Thoracic aorta (tissue), 2 donors: ENCODE measurements at regions not wholly inside any gene's neighbourhood (a gene's known extent, or its start where the extent isn't known, plus 50 kb on each side); places are given as distances from the start of the nearest gene placed in this dataset.

Experiments used
- ATAC-seq: fragments of 150-250 bp; one replicate; pipeline ENCODE4 v1.8.0; 2017; ENCODE audit warnings: low read depth; ENCODE audit not compliant: insufficient number of reproducible peaks, low FRiP score
- DNase-seq: peaks from one replicate; pipeline ENCODE4 v3.0.0-alpha.2; 2020; ENCODE audit warnings: low spot score
- H3K27ac ChIP-seq, 2 donors: fragments of 200-600 bp; sonication (generic); 1 replicate in 1 of 2; 2 replicates in 1 of 2; pipeline ENCODE4 v1.5.1; 2016; ENCODE audit warnings: mild to moderate bottlenecking in 2 of 2, moderate library complexity in 2 of 2
- H3K27me3 ChIP-seq: fragments of 200-600 bp; sonication (generic); replicated peaks from 2 replicates; pipeline ENCODE4 v1.6.0; 2016; ENCODE audit warnings: mild to moderate bottlenecking; ENCODE audit not compliant: insufficient read depth
- H3K36me3 ChIP-seq: fragments of 200-600 bp; sonication (generic); one replicate; pipeline ENCODE4 v1.5.1; 2016
- H3K4me1 ChIP-seq, 2 donors: fragments of 200-600 bp; sonication (generic); 1 replicate in 1 of 2; 2 replicates in 1 of 2; pipeline versions ENCODE4 v1.5.1 to v1.6.0; 2016; ENCODE audit warnings: low read depth in 2 of 2, mild to moderate bottlenecking in 1 of 2; ENCODE audit not compliant: control insufficient read depth in 1 of 2
- H3K4me3 ChIP-seq: fragments of 200-600 bp; sonication (generic); 2 replicates; pipeline ENCODE4 v1.5.1; 2016; ENCODE audit warnings: mild to moderate bottlenecking
- H3K9me3 ChIP-seq: fragments of 200-600 bp; sonication (generic); 2 replicates; pipeline ENCODE4 v1.5.1; 2016
- TF ChIP-seq, protein P1 (sequence below): fragments of 200-600 bp; sonication (generic); IDR thresholded peaks from one replicate; pipeline ENCODE4 v1.5.1; 2019; ENCODE audit warnings: antibody characterized with exemption

DNA sequence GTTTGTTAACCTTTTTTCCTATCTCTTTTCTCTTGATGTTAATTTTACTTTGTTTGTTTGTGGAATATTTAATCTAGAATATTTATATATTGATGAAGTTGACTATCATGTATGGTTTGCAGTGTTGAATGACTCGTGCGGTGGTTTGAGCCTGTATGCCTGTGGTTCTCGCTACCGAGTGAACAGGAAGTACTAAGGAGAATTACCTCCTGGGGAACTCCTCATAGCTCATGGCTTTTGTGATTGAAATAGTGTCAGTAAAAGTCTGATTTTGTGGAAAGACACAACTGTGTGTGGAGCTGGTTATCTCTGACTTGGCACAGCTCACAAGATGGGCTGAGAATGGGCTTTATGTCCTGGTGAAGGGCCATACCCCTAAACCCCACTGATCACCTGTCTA, 498.6 kb downstream of the GLRX3 start:
- Histone ChIP-seq H3K27me3 (no peaks in the 10 kb centered on the region), H3K27ac (no peak overlapping the region), H3K4me3 (no peak overlapping the region), H3K36me3 (no peaks in the 10 kb centered on the region), H3K4me1 (no peaks in the 10 kb centered on the region), H3K9me3 (no peaks in the 10 kb centered on the region)
- ATAC-seq (no peak), DNase-seq (no peak)
- TF ChIP-seq, protein P1, sequence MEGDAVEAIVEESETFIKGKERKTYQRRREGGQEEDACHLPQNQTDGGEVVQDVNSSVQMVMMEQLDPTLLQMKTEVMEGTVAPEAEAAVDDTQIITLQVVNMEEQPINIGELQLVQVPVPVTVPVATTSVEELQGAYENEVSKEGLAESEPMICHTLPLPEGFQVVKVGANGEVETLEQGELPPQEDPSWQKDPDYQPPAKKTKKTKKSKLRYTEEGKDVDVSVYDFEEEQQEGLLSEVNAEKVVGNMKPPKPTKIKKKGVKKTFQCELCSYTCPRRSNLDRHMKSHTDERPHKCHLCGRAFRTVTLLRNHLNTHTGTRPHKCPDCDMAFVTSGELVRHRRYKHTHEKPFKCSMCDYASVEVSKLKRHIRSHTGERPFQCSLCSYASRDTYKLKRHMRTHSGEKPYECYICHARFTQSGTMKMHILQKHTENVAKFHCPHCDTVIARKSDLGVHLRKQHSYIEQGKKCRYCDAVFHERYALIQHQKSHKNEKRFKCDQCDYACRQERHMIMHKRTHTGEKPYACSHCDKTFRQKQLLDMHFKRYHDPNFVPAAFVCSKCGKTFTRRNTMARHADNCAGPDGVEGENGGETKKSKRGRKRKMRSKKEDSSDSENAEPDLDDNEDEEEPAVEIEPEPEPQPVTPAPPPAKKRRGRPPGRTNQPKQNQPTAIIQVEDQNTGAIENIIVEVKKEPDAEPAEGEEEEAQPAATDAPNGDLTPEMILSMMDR: no peak

DNA sequence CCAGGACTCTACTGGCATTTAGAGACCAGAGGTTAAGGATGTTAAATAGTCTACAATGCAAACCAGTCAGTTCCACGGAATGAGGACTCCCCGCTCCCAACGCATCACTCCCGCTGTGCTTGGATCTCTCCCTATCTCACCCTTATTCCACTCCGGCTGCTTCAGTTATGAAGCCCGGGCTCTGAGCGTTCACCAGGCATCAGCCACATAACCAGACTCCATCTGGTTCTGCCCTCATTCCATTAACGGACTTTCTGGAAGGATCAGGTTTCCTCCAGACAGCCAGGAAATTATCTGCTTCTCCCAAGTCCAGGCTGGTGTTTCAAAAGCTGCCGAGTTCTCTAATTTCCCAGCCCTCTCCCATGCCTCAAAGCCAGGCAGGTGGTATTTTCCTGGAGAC, 499.3 kb downstream of the GLRX3 start:
- Histone ChIP-seq H3K27me3 (no peaks in the 10 kb centered on the region), H3K27ac (no peak overlapping the region), H3K36me3 (no peaks in the 10 kb centered on the region), H3K4me1 (no peaks in the 10 kb centered on the region), H3K9me3 (no peaks in the 10 kb centered on the region), H3K4me3 (no peak overlapping the region)
- TF ChIP-seq, protein P1: no peak
- DNase-seq: no peak
- ATAC-seq: no peak

DNA sequence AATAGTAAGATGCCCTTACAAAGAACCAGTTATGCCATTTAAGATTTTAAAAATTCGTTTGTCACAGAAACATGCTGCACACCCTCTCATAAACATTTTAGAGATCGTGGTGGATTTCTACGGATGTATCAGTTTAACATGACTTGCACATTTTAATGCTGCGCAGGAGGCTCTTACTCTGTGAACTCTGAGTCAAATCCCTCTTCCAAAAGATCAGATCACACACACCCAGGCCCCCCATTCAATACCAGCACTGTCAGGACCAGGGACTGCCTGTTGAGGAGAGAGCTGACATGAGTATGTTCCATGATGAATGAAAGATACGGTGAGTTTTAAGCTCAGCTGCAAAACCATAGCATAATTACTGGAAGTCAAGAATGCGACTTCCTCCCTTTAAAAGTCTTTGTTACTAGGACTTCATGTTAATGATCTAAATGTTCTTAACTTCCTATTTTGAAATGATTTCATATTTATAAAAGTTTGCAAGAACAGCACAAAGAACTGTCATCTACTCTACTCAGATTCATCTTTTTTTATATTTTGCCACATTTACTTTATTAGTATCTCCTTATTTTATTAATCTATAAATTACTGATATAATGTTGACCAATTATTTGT, 500.2 kb downstream of the GLRX3 start:
- TF ChIP-seq, protein P1: no peak
- Histone ChIP-seq H3K27ac (no peak overlapping the region), H3K9me3 (no peaks in the 10 kb centered on the region), H3K36me3 (no peaks in the 10 kb centered on the region), H3K4me1 (no peaks in the 10 kb centered on the region), H3K27me3 (no peaks in the 10 kb centered on the region), H3K4me3 (no peak overlapping the region)
- no peak for DNase-seq
- no peak for ATAC-seq

DNA sequence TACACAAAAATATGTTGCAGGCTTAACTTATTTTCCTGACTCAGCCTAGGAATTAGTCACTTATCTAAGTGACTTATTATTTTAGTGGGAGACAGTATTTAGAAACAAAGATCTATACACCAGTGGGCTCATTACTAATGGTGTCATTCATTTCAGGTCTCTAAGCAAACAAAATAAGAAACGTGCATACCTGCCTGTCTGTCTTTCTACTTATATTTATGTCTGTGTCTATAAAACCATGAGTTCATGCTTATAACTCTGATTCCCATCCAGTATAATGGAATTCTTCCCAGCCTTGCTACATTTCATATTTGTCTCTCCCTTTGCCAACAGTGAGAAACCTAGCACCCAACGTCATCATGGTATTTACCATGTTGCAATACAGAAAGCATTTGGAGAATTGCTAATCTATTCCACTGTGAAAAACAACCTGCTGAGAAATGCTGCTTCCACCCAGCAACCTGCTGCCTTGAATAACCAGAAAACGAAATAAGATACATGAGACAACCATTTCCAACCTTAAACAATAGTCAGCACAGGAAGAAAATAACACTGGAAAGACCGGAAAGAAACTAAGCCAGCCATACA, 501.0 kb downstream of the GLRX3 start:
- no peak overlapping the region for H3K4me3 ChIP-seq
- H3K27ac ChIP-seq: no peak overlapping the region
- TF ChIP-seq, protein P1: no peak
- H3K9me3 ChIP-seq: no peaks in the 10 kb centered on the region
- no peaks in the 10 kb centered on the region for H3K4me1 ChIP-seq
- DNase-seq (no peak), ATAC-seq (no peak)
- no peaks in the 10 kb centered on the region for H3K27me3 ChIP-seq
- H3K36me3 ChIP-seq: no peaks in the 10 kb centered on the region

DNA sequence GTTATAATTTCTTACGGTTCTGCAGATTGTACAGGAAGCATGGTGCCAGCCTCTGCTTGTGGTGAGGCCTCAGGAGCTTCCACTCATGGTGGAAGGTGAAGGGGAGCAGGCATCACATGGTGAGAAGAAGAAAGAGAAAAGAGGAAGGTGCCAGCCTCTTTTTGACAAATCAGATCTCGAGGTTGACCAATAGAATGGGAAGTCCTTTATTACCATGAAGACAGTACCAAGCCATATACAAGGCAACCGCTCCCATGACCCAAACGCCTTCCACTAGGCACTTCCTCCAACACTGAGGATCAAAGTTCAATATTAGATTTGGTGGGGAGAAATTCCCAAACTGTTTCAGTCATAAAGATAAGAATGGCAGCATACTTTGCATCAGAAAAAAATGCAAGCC, 502.8 kb downstream of the GLRX3 start:
- Histone ChIP-seq H3K4me1 (no peaks in the 10 kb centered on the region), H3K36me3 (no peaks in the 10 kb centered on the region), H3K4me3 (no peak overlapping the region), H3K9me3 (no peaks in the 10 kb centered on the region), H3K27me3 (no peaks in the 10 kb centered on the region), H3K27ac (no peak overlapping the region)
- TF ChIP-seq, protein P1: no peak
- DNase-seq (no peak), ATAC-seq (no peak)
